ENCODE measurements at regions not wholly inside any gene's neighbourhood (a gene's known extent, or its start where the extent isn't known, plus 50 kb on each side); places are given as distances from the start of the nearest gene placed in this dataset.

GRCh38 chr10:2012209-2012608 lies 274.9 kb upstream of the ADARB2 start:
- DNase-seq (ENCODE audit: insufficient read length, low spot score) (no peak), FAIRE-seq (no peak)

GRCh38 chr10:2011106-2011716 lies 273.9 kb upstream of the ADARB2 start:
- FAIRE-seq (no peak), DNase-seq (ENCODE audit: insufficient read length, low spot score) (no peak)

GRCh38 chr10:2005546-2005945 lies 268.2 kb upstream of the ADARB2 start:
- DNase-seq (ENCODE audit: insufficient read length, low spot score) (no peak), FAIRE-seq (no peak)

GRCh38 chr10:1992930-1993329 lies 255.6 kb upstream of the ADARB2 start:
- DNase-seq (ENCODE audit: insufficient read length, low spot score) (no peak), FAIRE-seq (no peak)

GRCh38 chr10:1989090-1989489 lies 251.8 kb upstream of the ADARB2 start:
- DNase-seq (ENCODE audit: insufficient read length, low spot score) (no peak), FAIRE-seq (no peak)

GRCh38 chr10:1981976-1982375 lies 244.7 kb upstream of the ADARB2 start:
- FAIRE-seq (no peak), DNase-seq (ENCODE audit: insufficient read length, low spot score) (no peak)

- DNase-seq (ENCODE audit: insufficient read length, low spot score) (no peak), FAIRE-seq (no peak)
Observed at GRCh38 chr10:1980459-1980858, 243.1 kb upstream of the ADARB2 start.

GRCh38 chr10:1978584-1978983 lies 241.3 kb upstream of the ADARB2 start:
- DNase-seq (ENCODE audit: insufficient read length, low spot score) (no peak), FAIRE-seq (no peak)

GRCh38 chr10:1977461-1977860 lies 240.1 kb upstream of the ADARB2 start:
- FAIRE-seq: no peak
- DNase-seq (ENCODE audit: insufficient read length, low spot score): no peak

- no peak for DNase-seq (ENCODE audit: insufficient read length, low spot score)
- FAIRE-seq: no peak
Observed at GRCh38 chr10:1972406-1972805, 235.1 kb upstream of the ADARB2 start.

GRCh38 chr10:1968257-1969033 lies 231.1 kb upstream of the ADARB2 start:
- FAIRE-seq (no peak), DNase-seq (ENCODE audit: insufficient read length, low spot score) (no peak)

GRCh38 chr10:1966712-1967376 lies 229.5 kb upstream of the ADARB2 start:
- DNase-seq (ENCODE audit: insufficient read length, low spot score) (no peak), FAIRE-seq (no peak)

- FAIRE-seq (no peak), DNase-seq (ENCODE audit: insufficient read length, low spot score) (no peak)
Observed at GRCh38 chr10:1964476-1964875, 227.2 kb upstream of the ADARB2 start.

- no peak for FAIRE-seq
- DNase-seq (ENCODE audit: insufficient read length, low spot score): no peak
Observed at GRCh38 chr10:1963341-1963740, 226.0 kb upstream of the ADARB2 start.

GRCh38 chr10:1961989-1962388 lies 224.7 kb upstream of the ADARB2 start:
- no peak for FAIRE-seq
- DNase-seq (ENCODE audit: insufficient read length, low spot score): no peak

GRCh38 chr10:1960982-1961381 lies 223.7 kb upstream of the ADARB2 start:
- DNase-seq (ENCODE audit: insufficient read length, low spot score) (no peak), FAIRE-seq (no peak)

- DNase-seq (ENCODE audit: insufficient read length, low spot score) (no peak), FAIRE-seq (no peak)
Observed at GRCh38 chr10:1957057-1957456, 219.7 kb upstream of the ADARB2 start.

GRCh38 chr10:1954300-1954699 lies 217.0 kb upstream of the ADARB2 start:
- FAIRE-seq (no peak), DNase-seq (ENCODE audit: insufficient read length, low spot score) (peak; percentile 27)

- no peak for DNase-seq (ENCODE audit: insufficient read length, low spot score)
- FAIRE-seq: no peak
Observed at GRCh38 chr10:1952126-1953095, 215.1 kb upstream of the ADARB2 start.

- FAIRE-seq (no peak), DNase-seq (ENCODE audit: insufficient read length, low spot score) (no peak)
Observed at GRCh38 chr10:1950803-1951495, 213.6 kb upstream of the ADARB2 start.
